Kidney capillary endothelial cell (primary cell): ENCODE measurements at regions not wholly inside any gene's neighbourhood (a gene's known extent, or its start where the extent isn't known, plus 50 kb on each side); places are given as distances from the start of the nearest gene placed in this dataset.
"Not testable (repeated sequence)": the region's sequence is repeated elsewhere in the genome, so short reads cannot be mapped to it uniquely, and the experiment has no call there.

Experiments used
- DNase-seq: peaks from one replicate; pipeline ENCODE4 v3.0.0-alpha.2; 2018; ENCODE audit warnings: low spot score

DNA sequence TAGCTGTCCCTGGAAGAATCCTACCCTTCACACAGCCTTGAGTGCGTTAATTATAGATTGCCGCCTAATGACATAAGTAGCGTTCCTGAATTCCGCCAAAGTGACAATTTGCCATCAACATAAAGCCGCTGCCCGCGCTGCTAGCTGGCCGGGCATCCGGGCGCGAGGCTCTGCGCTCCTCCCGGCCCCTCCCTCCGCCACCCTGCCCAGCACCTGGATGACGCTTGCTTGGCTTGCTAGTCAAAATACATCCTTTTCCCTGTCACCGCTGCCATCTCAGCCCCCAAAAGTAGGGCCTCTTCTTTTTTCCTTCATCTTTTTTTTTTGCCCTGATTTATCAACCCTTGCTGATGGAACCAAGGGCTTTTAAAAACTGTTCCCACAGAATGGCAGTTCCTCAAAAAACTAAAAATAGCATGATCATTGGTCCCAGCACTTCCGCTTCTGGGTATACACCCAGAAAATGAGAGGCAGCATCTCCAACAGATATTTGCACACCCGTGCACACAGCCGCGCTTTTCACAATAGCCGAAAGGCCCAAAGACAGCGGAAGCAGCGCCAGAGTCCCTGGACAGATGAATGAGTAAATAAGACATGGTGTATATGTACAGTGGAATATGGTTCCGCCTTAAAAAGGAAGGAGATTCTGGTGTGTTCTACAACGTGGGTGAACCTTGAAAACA, 235.2 kb downstream of the BCL11B start:
- no peak for DNase-seq

DNA sequence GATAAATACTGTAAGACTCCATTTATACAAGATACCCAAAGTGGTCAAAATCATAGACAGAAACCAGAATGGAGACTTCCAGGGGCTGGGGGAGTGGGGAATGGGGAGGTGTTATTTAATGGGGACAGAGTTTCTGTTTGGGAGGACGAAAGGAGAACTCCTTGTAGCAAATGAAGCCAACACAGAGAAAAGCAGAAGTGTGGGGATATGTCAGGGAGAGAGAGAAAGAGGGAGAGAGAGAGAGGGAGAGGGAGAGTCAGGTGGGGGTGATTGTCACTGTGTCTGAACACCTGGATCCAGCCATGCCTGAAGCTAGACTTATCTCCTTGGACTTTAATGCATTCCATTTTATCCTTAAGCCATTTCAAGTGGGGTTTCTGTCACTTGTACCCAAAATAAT, 234.7 kb downstream of the BCL11B start:
- DNase-seq: not testable (repeated sequence)

DNA sequence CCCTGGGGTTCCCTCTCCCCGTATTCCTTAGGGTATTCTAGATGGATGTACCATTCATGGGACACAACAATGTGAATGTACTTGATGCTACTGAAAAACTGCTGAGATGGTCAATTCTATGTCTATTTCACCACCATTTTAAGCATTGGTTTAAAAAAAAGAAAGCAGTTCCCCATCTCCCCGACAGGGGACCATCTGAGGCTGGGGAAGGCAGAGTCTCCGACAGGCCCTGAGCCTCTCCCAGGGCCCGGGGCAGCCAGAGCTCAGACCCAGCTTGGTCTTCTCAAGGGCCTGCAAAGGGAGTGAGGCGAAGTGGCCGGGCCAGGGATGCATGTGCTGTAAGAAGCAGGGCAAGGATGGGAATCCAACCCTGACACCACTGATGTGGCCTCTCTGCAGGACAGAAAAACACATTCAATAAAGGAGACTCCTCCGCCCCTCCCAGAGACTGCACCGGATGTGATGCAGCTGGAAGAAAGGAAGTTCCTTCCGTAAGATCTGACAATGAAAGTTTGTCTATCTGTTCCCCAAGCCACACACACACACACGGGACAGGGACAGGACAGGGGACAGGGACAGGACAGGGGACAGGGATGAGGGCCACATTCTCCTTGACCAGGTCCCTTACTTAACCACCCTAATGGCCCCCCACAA, 234.1 kb downstream of the BCL11B start:
- DNase-seq: no peak

DNA sequence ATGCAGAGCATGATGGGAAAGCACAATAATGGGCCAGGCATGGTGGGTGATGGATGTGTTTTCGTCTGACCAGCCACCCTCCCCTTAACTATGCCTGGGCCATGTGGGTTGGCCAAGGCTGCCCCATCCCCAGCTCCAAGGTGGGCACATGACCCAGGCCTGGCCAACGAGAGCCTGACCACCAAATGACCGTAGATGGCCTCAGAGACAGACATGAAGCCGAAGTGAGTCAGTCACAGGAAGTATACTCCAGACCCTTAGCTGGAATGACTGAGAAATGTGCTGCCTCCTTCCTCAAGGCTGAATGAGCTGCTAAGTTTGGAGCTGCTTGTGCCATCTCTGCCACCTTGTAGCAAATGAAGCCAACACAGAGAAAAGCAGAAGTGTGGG, 233.6 kb downstream of the BCL11B start:
- DNase-seq: peak; percentile 62

DNA sequence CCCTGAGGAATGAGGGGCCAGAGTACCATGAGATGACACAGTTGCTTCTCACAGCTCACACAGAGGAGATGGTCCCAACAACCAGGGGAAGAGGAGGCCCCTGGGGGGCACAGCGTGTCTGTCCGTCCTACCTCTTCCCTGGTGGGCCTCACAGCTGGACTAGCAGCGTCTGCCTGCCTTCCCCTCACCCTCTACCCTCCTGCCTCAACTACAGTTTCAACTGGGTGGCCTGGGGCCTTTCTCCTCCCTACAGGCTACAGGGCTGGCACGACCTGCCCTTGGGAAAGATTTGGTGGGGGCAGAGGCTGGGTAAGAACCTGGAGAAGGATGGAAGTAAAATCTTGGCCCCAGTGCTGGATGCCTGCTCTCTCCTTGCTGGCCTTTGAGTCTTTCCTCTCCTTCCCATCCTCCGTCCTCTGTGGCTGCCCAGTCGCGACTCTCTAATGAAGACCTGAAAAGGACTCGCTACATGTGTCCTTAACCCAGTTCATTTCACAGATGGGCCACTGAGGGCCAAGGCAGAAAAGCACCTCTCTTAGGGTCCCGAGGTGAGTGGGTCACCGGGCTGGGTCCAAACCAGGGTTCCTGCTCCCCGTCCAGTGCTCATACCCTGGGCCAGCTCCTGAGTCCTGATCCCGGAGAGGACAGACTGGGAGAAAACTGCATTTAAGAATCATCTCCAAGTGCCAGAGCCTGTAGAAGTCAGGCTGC, 232.5 kb downstream of the BCL11B start:
- DNase-seq: no peak

DNA sequence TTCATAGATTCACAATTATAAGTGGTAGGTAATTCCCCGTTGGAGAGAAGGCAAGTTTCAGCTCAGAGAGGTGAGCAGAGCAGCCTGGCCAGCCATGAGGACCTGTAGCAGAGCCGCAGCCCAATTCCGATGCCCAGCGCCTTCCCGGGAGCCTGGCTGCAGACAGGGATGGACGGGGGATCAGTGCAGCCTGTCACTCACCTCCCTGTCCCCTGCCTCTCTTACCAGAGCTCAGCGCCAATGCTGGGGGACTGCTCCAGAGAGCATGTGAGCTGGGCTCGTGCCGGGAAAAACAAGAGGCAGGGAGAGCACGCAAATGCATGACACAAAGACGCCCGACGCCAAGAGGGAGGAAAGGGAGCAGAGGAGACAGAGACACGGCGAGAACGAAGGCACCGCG, 231.9 kb downstream of the BCL11B start:
- no peak for DNase-seq

DNA sequence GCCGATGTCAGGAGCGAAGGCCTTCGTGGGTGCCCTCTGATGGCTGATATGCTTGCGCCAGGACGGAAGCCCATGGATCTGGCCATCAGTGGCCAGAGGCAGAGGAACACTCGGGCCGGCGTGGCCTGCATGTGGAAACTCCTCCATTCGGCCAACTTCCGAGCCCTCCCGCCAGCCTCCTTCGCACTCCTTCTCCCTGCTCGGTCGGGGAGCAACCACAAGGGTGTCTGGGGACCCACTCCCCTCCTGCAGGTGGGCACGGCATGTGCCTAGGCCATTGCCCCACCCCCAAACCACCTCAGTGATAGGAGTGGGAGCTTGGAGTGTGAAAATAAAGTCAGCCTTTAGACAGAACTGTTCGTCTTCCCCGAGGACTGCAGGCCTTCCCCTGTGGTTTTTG, 231.3 kb downstream of the BCL11B start:
- no peak for DNase-seq

DNA sequence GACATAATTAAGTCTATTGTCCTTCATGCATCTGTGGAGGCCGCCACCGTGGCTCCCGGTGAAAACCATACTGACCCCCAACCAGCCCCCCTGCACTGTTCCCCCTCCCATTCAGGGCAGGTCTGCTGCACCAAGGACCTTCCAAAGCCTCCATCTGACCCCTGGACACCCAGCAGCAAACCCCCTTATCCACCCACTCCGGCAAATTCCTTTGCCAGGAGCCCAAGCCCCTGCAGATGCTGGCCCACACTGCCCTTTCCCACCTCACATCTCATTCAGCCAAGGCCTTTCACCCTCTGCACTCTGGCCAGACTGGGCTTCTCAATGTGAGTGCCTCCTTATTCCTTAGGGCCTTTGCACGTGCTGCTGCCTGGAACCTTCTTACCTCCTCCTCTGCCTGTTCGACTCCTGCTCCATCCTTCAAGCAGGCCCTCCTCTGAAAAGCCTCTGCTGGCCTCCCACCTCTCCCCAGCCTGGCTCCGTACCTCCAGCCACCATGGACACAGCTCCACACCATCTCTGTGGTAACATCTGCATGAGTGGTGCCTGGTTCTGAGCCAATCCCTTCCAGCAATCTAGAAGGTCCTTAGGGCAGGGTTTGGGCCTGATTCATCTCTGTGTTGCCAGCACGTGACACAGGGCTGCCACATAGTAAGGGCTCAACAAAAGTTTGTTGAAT, 230.7 kb downstream of the BCL11B start:
- DNase-seq: no peak

DNA sequence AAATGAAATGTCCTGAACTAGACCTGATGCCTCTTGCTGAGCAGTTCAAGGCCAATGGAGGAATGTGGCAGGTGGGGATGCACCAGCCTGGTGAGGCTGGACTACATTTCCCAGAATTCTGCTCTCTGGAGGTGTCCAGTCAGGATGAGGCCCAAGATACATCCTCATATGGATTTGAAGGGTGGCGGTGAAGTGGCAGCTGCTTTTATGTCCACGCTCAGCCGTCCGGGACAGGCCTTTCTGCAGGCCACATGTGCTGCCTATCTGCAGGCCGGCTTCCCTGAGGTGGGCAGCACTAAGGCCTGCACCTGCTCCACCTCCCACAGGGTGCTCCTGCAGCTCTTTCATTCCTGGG, 230.2 kb downstream of the BCL11B start:
- no peak for DNase-seq

DNA sequence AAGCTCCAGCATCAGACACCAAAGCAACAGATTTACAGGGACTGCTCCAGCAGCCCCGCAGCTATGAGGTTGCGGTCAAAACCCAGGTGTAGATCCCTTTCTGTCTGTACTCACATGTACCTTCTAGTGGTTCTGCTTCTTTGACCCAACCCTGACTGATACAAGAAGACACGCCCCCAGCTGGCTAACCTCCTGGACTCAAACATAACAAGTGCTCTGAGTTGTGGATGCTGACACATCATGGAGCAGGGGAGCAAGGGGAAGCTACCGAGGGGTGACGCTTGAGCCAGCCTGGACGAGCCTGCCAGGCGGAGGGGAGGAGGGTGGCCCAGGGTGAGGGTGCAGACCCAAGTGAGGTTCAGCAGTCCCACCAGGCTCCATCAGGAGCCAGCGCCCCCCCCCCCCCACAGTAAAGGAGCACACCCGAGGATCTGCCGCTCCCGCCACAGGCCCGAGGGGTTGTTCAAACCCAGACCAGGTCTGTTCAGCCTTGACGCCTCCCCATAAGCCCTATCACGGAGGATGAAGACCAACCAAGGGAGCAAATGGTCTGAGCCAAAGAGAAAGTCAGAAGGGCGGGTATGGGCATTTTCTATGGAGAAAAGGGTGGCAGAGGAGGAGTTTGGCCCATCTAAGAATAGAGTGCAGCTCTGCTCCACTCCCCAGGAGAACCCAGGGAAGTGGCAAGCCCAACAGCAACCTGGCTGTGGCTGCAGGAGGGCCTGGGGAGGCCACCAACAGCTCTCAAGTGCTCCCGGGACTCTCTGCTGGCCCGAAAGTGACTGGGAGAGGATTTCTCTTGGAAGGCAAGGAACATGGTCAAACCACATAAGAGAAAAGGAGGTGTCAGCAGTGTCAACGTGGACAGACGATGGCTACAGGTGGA, 229.4 kb downstream of the BCL11B start:
- no peak for DNase-seq

DNA sequence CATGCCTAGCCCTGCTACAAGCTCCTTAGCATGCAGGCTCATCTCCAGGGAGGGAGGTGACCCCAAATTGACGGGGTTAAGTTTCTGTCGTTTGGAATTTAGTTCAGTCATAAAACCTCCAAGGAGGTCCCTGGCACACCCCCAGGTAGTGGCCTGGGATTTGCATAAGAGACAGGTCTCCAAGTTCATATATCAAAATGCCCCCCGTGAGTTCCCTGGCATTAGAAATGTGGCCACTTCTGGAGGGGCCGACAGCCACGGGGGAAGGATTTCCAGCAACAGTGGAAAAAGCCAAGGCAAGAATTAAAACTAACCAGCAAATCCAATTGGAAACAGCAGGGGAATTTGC, 228.8 kb downstream of the BCL11B start:
- no peak for DNase-seq

DNA sequence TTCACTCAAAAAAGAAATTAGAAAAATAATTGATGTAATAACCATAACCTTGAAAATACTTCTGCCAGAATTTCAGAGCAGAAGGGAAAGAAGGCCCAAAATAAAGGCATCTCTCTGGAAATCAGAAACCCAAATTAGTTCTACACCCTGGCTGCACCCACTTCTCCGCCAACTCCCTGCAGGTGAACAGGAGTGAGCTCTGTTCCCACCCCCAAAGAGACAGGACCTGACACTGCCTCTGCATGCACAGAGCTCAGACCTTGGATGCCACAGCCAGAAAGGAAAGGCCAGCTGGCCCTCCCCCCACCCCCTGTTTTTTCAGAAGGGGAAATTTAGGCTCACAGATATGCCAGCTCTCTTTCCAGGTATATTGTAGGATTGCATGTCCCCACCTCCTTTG, 228.2 kb downstream of the BCL11B start:
- DNase-seq: no peak

DNA sequence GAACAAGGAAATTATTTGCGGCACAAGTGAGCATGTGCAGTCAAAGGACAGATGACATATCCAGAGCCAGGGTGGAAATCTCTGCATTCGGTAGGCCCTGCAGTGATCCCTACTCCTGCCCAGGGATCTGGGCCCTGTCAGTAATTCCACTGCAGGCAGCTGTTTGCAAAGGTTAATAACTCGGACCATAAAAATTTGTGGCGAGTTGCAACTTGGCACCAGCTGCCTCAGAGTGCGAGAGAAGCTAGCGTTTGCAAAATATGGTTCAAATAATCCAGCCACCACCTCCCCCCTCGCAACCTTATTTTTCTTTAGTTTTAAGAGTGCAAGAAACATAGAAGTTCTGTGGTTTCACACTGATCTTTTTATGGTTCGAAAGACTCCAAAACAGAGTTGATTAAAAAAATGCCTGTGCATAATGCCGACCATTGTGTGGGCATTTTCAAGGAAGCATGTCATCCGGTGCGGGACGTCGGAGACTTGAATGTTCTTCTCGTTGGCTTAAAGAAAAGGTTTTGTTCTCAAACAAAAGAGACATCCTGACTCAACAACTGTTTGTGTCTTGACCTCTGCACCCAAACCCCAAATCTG, 224.5 kb downstream of the BCL11B start:
- no peak for DNase-seq

DNA sequence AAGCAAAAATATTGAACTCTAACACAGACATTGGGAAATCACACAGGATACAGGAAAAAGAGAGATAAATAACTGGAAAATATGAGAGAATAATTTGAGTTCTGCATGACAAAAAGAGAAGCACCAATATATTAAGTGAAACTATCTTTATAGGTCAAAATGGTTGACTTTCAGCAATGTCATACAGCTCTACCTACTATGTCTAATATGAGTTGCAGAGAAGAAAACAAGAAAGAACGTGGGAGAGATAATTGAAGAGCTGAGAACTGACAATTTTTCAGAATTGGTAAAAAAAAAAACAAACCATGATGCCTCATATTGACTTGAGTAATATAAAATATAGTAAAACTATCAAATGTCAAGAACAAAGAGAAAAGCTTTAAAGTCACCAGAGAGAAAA, 221.7 kb downstream of the BCL11B start:
- DNase-seq: no peak

DNA sequence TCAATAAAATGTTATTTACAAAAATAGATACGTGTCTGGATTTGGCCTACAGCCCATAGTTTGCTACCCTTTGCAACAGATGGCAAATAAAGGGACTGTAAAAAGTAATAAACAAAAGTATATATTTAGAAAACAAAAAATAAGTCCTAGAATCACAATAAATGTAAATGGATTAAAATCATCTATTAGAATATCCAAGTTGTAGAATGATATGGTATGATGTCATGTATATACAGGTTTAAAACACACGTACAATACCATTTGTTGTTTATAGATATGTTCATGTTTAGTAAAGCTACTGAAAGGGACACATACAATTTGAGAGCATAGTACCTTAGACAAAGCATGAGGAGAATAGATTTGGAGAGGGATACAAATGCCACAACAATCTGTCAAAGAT, 219.5 kb downstream of the BCL11B start:
- DNase-seq: no peak

DNA sequence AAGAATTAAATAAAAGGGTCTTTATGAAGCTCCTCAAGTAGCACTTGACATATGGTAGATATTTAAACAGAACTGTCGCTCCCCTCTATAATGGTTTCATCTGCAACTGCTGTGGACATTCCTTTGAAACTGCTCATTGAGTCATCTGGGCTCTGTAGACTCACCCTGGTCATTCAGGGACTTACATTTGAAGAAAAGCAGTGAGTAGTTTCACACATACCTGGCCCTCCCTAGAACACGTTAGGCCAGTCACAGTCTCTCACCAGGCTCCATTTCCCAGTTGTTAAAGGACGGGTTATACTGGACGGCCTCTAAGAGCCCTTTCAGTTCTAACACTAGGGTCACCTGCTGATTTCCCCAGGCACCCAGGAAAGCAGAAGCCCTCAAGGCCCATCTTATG, 217.0 kb downstream of the BCL11B start:
- DNase-seq: no peak

DNA sequence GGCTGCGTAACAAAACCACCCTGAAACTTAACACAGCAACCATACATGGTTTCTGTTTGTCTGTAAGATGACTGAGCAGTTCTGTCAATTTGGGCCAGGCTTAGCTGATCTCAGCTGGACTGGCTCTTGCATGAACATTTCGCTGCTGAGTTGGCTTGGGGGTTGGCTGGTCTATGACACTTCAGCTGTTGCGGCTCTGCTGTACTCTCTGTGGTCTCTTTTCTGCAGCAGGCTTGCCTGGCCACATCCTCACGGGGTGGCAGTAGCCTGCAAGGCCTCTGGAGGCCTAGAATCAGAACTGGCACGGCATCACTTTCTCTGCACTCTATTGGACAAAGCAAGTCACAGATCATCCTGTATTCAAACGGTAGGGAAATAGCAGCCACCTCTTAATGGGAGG, 216.2 kb downstream of the BCL11B start:
- no peak for DNase-seq

DNA sequence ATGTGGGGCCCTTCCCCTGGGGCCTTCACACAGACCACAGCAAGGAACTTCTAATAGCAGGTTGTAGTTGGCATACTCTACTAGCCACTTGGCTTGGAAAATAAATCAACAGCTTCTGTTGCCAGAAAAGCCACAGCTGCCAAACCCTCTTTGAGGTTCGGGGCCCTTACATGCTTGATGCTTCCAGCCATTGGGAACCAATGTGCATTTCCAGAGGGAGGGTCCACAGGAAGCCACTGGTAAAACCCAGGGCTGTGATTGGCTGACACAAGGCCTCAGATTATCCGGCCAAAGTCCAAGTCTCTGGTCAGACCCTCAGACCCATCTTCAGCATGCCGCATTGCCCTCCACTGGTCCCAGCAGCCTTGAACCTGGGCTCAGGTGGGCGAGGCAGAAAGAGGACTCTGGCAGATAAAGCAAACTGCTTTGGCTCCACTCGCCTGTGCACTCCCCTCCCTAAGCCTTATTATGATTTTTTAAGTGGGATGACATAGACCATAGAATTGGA, 214.4 kb downstream of the BCL11B start:
- DNase-seq: no peak

DNA sequence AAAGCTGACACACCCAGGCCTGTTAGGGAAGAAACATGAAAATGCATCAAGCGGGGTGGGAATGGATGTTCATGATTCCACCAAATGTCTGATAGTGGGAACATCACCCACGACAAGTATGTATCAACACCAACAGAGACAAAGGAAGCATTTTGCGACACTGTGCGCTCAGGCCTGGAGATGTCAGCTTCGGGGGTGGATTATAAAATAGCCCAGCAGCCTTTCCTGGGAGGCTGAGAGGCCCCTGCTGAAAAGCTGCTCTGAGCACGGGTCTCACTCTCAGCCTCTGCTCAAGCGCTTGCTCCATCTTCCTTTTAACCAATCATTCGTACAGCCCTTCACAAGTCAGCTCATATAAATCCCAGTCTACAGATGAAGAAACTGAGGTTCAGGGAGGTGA, 213.5 kb downstream of the BCL11B start:
- no peak for DNase-seq

DNA sequence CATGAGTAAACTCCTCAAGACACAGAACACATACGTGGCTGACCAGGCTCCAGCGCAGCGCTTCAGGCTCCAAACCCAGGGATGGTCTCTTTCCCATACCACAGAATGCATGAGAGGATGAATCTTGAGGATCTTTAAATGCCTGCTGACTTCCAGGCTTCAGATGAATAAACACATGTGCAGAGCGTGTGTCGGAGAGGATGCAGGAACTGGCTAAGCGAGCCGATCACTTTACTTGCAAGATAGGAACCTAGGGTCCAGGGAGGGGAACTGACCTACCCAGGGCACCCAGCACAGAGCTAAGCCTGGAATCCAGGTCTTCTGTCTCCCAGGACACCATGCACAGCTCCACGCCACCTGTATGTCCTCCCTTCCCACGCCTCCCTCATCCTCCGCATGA, 209.8 kb downstream of the BCL11B start:
- no peak for DNase-seq

DNA sequence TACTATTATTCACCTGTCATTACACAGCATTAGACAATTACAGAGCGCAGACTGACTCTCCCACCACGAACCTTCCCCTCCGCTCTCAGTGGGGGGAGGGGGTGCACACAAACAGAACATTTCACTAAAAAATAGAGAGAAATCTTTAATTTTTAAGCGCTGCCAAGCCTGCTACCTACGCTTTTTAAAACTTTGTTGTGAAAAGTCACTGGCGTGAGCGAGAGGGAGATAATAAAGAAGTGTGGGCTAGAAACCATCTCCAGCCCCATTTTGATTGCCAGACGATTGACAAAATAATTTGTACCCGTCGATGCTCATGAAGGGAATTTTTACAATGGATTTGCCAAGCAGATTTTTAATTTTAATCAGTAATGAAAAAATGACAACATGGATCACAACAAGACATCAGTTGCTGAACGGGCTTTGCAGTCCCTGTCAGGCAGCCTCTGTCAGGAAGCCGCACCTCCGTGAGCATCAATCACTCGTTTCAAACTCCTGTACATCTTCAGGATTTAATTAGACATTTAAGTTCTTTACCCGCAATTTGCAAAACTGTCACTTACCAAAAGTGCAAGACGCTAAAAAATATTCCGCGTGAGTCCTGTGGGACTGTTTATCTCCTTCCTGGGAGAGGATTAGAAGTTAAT, 209.1 kb downstream of the BCL11B start:
- no peak for DNase-seq
